ENCODE measurements at regions not wholly inside any gene's neighbourhood (a gene's known extent, or its start where the extent isn't known, plus 50 kb on each side); places are given as distances from the start of the nearest gene placed in this dataset.
A peak's percentile ranks its signal among the peaks of the same experiment; 100 is the strongest.

- DNase-seq: peak in 2 of 3 donors; percentile 5 to 39
- WGBS (ENCODE audit: insufficient coverage, low coverage, low lambda C conversion rate, missing lambda C conversion rate): 67% methylated on average over 6 of the region's 9 CpGs
Observed at GRCh38 chr9:135249191-135249590, 161.7 kb downstream of the OLFM1 start.

GRCh38 chr9:135249711-135250110 is 162.2 kb downstream of the OLFM1 start:
- no peaks in the 10 kb centered on the region for H3K36me3 ChIP-seq
- ATAC-seq (no peak), DNase-seq (peak in 1 of 3 donors; percentile 20)
- whole genome bisulfite sequencing (ENCODE audit: insufficient coverage, low coverage, low lambda C conversion rate, missing lambda C conversion rate): 91% methylated on average over 5 of the region's 8 CpGs
- H3K27me3 ChIP-seq: no peaks in the 10 kb centered on the region
- intact Hi-C loops (cut with DNase I): no loop called here
- H3K9me3 ChIP-seq: no peaks in the 10 kb centered on the region
- H3K4me1 ChIP-seq: peaks cover 0 to 16% (median 6%) of the 10 kb centered on the region in 4 donors
- no peak overlapping the region for H3K4me3 ChIP-seq
- no peak for TF ChIP-seq POLR2A (IDR thresholded peaks at IDR 0.05)
- no peak for TF ChIP-seq CTCF (IDR thresholded peaks at IDR 0.05)
- no peak overlapping the region for H3K27ac ChIP-seq

More at GRCh38 chr9:135249191-135249590, 161.7 kb downstream of the OLFM1 start:
- intact Hi-C loops (cut with DNase I): no loop called here
- Histone ChIP-seq H3K36me3 (no peaks in the 10 kb centered on the region), H3K27ac (no peak overlapping the region), H3K4me1 (peaks cover 0 to 19% (median 6%) of the 10 kb centered on the region in 4 donors), H3K4me3 (no peak overlapping the region), H3K27me3 (no peaks in the 10 kb centered on the region), H3K9me3 (no peaks in the 10 kb centered on the region)
- TF ChIP-seq POLR2A (IDR thresholded peaks at IDR 0.05) (no peak), CTCF (IDR thresholded peaks at IDR 0.05) (no peak)
- no peak for ATAC-seq

GRCh38 chr9:135251331-135251761 is 163.9 kb downstream of the OLFM1 start:
- Histone ChIP-seq H3K9me3 (no peaks in the 10 kb centered on the region), H3K27ac (no peak overlapping the region), H3K4me1 (peaks cover 0 to 1% (median under 1%) of the 10 kb centered on the region in 4 donors), H3K27me3 (no peaks in the 10 kb centered on the region), H3K4me3 (no peak overlapping the region), H3K36me3 (no peaks in the 10 kb centered on the region)
- peak in 1 of 3 donors; percentile 14 for DNase-seq
- no peak for ATAC-seq
- intact Hi-C loops (cut with DNase I): no loop called here
- no peak for TF ChIP-seq CTCF (IDR thresholded peaks at IDR 0.05)
- TF ChIP-seq POLR2A (IDR thresholded peaks at IDR 0.05): no peak
- WGBS (ENCODE audit: insufficient coverage, low coverage, low lambda C conversion rate, missing lambda C conversion rate): no CpG with 5 or more reads among the region's 6 CpGs

GRCh38 chr9:135251996-135252760 is 164.7 kb downstream of the OLFM1 start:
- 60% methylated on average over 12 of the region's 30 CpGs for WGBS (ENCODE audit: insufficient coverage, low coverage, low lambda C conversion rate, missing lambda C conversion rate)
- no peaks in the 10 kb centered on the region for H3K9me3 ChIP-seq
- H3K27me3 ChIP-seq: no peaks in the 10 kb centered on the region
- H3K4me3 ChIP-seq: no peak overlapping the region
- H3K4me1 ChIP-seq: no peaks in the 10 kb centered on the region
- ATAC-seq (no peak), DNase-seq (peak in 1 of 3 donors; percentile 39)
- no peaks in the 10 kb centered on the region for H3K36me3 ChIP-seq
- H3K27ac ChIP-seq: no peak overlapping the region
- intact Hi-C loops (cut with DNase I): no loop called here
- TF ChIP-seq CTCF (IDR thresholded peaks at IDR 0.05): no peak
- TF ChIP-seq POLR2A (IDR thresholded peaks at IDR 0.05): no peak

Measured in right lobe of liver (tissue), 6 donors.